ENCODE measurements at regions not wholly inside any gene's neighbourhood (a gene's known extent, or its start where the extent isn't known, plus 50 kb on each side); places are given as distances from the start of the nearest gene placed in this dataset.

- no peaks in the 10 kb centered on the region for H3K9me3 ChIP-seq
- H3K27ac ChIP-seq = no peak overlapping the region
- DNase-seq = no peak
- in situ Hi-C loops (cut with MboI; ENCODE audit: low pct_ligation_motif_present in 1 of 4, low pct_unique_long_range_greater_than_20kb in 1 of 4, low sequenced_read_pairs in 3 of 4) = no loop called here
- H3K27me3 ChIP-seq = no peaks in the 10 kb centered on the region
- intact Hi-C loops (cut with DNase I; ENCODE audit: low total_unique reads) = no loop called here
- TF ChIP-seq EP300 (IDR thresholded peaks at IDR 0.05; ENCODE audit: low read depth) (no peak), POLR2A (IDR thresholded peaks at IDR 0.05) (no peak), POLR2AphosphoS5 (IDR thresholded peaks at IDR 0.05) (no peak), CTCF (IDR thresholded peaks at IDR 0.05) (no peak)
- H3K36me3 ChIP-seq = no peaks in the 10 kb centered on the region
- WGBS, 2 donors (ENCODE audit: low coverage in 1 of 2) = 43% methylated on average over 6 of the region's 6 CpGs; no CpG with 5 or more reads in 1 of the 2 donors
- H3K4me1 ChIP-seq = no peaks in the 10 kb centered on the region
- H3K4me3 ChIP-seq = no peak overlapping the region
Measured at GRCh38 chrX:51182545-51182944, 150.1 kb upstream of the NUDT10 start.

GRCh38 chrX:51192104-51192503 is 140.5 kb upstream of the NUDT10 start:
- Histone ChIP-seq H3K9me3 (no peaks in the 10 kb centered on the region), H3K27me3 (no peaks in the 10 kb centered on the region), H3K4me1 (no peaks in the 10 kb centered on the region), H3K27ac (no peak overlapping the region), H3K36me3 (no peaks in the 10 kb centered on the region), H3K4me3 (no peak overlapping the region)
- WGBS, 2 donors (ENCODE audit: low coverage in 1 of 2) = 91% methylated on average over 1 of the region's 1 CpG; no CpG with 5 or more reads in 1 of the 2 donors
- intact Hi-C loops (cut with DNase I; ENCODE audit: low total_unique reads) = no loop called here
- no peak for TF ChIP-seq CTCF (IDR thresholded peaks at IDR 0.05)
- TF ChIP-seq POLR2A (IDR thresholded peaks at IDR 0.05) = no peak
- no peak for TF ChIP-seq EP300 (IDR thresholded peaks at IDR 0.05; ENCODE audit: low read depth)
- no peak for TF ChIP-seq POLR2AphosphoS5 (IDR thresholded peaks at IDR 0.05)
- no peak for DNase-seq
- in situ Hi-C loops (cut with MboI; ENCODE audit: low pct_ligation_motif_present in 1 of 4, low pct_unique_long_range_greater_than_20kb in 1 of 4, low sequenced_read_pairs in 3 of 4) = no loop called here

DNA sequence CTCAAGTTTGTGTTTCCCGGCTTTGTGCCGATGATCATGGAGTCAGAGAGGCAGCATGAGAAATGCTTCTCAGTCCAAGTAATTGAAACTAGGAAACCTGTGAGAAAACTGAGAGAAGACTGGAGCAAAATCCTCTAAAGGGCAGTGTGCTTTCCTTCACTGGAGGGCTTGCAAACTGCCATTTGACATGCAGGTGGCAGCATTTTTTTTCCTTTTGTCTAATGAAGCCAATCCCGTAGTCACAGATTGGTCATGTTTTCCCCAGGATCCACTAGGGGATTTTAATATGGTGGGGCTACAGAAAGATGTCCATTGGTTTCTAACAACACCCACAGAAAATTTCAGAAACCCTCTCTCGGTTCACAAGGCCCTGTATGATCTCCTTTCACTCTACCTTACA is 117.4 kb upstream of the NUDT10 start:
- Histone ChIP-seq H3K27ac (no peak overlapping the region), H3K4me3 (no peak overlapping the region), H3K9me3 (no peaks in the 10 kb centered on the region), H3K4me1 (no peaks in the 10 kb centered on the region), H3K36me3 (no peaks in the 10 kb centered on the region), H3K27me3 (no peaks in the 10 kb centered on the region)
- 17 to 69% methylated on average over 1 to 4 of the region's 4 CpGs for WGBS, 2 donors (ENCODE audit: low coverage in 1 of 2)
- intact Hi-C loops (cut with DNase I; ENCODE audit: low total_unique reads) (no loop called here), in situ Hi-C loops (cut with MboI; ENCODE audit: low pct_ligation_motif_present in 1 of 4, low pct_unique_long_range_greater_than_20kb in 1 of 4, low sequenced_read_pairs in 3 of 4) (no loop called here)
- TF ChIP-seq POLR2A (IDR thresholded peaks at IDR 0.05) = no peak
- TF ChIP-seq CTCF (IDR thresholded peaks at IDR 0.05) = no peak
- TF ChIP-seq POLR2AphosphoS5 (IDR thresholded peaks at IDR 0.05) = no peak
- TF ChIP-seq EP300 (IDR thresholded peaks at IDR 0.05; ENCODE audit: low read depth) = no peak
- no peak for DNase-seq

DNA sequence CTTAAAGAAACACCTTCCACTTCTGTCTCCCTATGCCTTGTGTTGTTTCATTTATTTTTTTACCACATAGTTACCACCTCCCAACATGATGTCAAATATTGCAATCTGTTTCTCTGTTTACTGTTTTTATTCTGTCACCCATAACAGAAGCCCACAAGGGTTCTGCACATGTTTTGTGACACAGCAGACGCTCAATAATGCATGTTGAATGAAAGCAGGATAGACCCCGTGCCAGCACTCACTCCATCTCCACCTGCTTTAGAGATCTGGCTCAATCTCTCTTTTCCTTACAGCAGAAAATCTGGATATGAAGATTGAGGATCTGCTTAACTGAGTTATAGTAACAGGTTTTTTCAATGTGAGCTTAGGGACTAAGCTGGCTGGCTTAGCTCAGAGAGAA is 116.8 kb upstream of the NUDT10 start:
- no peak for DNase-seq
- Histone ChIP-seq H3K4me3 (no peak overlapping the region), H3K27me3 (no peaks in the 10 kb centered on the region), H3K4me1 (no peaks in the 10 kb centered on the region), H3K9me3 (no peaks in the 10 kb centered on the region), H3K27ac (no peak overlapping the region), H3K36me3 (no peaks in the 10 kb centered on the region)
- in situ Hi-C loops (cut with MboI; ENCODE audit: low pct_ligation_motif_present in 1 of 4, low pct_unique_long_range_greater_than_20kb in 1 of 4, low sequenced_read_pairs in 3 of 4) = no loop called here
- TF ChIP-seq EP300 (IDR thresholded peaks at IDR 0.05; ENCODE audit: low read depth) (no peak), POLR2AphosphoS5 (IDR thresholded peaks at IDR 0.05) (no peak), CTCF (IDR thresholded peaks at IDR 0.05) (no peak), POLR2A (IDR thresholded peaks at IDR 0.05) (no peak)
- WGBS, 2 donors (ENCODE audit: low coverage in 1 of 2) = 89% methylated on average over 2 of the region's 2 CpGs; no CpG with 5 or more reads in 1 of the 2 donors
- intact Hi-C loops (cut with DNase I; ENCODE audit: low total_unique reads) = no loop called here
